AG09319 (cell line): ENCODE measurements at regions not wholly inside any gene's neighbourhood (a gene's known extent, or its start where the extent isn't known, plus 50 kb on each side); places are given as distances from the start of the nearest gene placed in this dataset.

Source experiments
- DNase-seq: peaks from one replicate; pipeline ENCODE4 v3.0.0-alpha.2; 2010; ENCODE audit warnings: low read depth; ENCODE audit errors: extremely low read depth
- TF ChIP-seq, protein P1 (sequence below): IDR thresholded peaks from 2 replicates; pipeline ENCODE4 v1.5.1; 2011; ENCODE audit warnings: low read depth, mild to moderate bottlenecking, inconsistent platforms, low read length, moderate library complexity

DNA sequence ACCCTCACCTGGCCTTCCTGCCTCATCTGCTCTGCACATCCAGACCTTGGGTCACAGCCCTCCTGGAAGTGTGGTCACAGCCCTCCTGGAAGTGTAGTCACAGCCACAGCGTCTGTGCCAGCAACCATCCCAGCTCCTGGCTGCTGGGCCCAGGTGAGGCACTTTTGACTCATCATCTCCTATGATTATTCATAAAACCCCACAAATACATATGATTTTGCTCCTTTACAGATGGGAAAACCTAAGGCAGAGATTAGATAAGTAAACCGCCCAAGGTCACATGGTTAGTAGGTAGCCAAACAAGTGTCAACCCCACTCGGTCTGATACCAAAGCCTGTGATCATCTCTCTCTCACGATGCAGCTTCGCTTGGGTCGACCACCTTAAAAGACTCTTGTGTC is 94.3 kb downstream of the PRLHR start:
- TF ChIP-seq, protein P1, sequence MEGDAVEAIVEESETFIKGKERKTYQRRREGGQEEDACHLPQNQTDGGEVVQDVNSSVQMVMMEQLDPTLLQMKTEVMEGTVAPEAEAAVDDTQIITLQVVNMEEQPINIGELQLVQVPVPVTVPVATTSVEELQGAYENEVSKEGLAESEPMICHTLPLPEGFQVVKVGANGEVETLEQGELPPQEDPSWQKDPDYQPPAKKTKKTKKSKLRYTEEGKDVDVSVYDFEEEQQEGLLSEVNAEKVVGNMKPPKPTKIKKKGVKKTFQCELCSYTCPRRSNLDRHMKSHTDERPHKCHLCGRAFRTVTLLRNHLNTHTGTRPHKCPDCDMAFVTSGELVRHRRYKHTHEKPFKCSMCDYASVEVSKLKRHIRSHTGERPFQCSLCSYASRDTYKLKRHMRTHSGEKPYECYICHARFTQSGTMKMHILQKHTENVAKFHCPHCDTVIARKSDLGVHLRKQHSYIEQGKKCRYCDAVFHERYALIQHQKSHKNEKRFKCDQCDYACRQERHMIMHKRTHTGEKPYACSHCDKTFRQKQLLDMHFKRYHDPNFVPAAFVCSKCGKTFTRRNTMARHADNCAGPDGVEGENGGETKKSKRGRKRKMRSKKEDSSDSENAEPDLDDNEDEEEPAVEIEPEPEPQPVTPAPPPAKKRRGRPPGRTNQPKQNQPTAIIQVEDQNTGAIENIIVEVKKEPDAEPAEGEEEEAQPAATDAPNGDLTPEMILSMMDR = no peak
- DNase-seq = no peak

DNA sequence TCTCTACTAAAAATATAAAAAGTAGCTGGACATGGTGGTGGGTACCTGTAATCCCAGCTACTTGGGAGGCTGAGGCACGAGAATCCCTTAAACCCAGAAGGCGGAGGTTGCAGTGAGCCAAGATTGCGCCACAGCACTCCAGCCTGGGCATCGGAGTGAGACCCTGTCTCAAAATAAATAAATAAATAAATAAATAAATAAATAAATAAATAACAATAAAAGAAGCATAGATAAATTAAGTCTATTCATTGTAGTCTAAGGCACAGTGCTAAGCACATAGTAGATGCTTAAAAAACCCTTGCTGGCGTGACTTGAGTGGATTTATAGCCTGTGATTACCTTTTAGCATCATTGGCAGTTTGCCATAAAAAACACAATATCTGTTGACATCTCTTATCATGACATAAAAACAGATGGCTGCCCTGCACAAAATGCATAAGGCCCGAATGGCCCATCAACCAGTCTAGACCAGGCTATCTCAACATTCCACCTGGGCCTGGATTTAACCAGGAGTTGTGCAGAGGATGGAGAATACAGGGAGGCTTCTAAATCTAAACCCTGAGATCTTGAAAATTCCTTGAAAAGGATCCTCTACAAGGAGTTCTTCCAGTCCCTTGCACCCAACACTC is 94.9 kb downstream of the PRLHR start:
- TF ChIP-seq, protein P1 = no peak
- DNase-seq = no peak

DNA sequence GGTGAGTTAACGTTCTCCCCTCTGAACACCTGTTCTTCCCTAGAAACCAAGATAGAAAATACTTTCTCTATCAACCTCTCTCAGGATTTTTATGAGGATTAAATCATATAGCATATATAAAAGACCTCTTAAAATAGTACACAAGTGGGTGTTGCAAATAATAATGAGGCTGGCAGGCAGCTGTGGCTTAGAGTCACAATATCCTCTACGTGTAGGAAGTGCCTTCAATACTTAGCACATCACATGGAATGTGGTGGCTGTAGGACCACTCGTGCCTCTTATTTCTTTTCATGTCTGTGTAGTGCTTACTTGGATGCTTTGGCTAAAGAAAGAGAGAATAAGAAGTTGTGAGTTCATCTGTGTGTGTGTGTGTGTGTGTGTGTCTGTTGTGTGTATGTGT is 96.3 kb downstream of the PRLHR start:
- TF ChIP-seq, protein P1 = no peak
- no peak for DNase-seq

DNA sequence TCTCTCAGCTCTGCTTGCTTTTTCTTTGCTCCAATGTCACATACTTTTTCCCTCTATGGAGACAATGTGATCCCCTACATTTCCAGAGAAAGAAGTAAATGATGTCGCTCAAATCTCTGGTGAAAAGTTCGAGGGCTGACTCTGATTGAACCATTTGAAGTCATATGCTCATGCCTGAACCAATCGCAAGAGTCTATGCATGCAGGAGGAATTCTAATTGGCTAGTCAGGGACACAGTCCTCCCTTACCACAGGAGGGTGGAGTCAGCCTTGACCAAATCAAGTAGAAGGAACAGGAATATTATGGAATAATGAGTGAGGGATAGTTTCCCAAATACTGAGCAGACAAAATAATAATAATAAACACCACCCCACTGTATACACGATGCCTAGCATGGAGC is 96.8 kb downstream of the PRLHR start:
- no peak for DNase-seq
- TF ChIP-seq, protein P1 = no peak

DNA sequence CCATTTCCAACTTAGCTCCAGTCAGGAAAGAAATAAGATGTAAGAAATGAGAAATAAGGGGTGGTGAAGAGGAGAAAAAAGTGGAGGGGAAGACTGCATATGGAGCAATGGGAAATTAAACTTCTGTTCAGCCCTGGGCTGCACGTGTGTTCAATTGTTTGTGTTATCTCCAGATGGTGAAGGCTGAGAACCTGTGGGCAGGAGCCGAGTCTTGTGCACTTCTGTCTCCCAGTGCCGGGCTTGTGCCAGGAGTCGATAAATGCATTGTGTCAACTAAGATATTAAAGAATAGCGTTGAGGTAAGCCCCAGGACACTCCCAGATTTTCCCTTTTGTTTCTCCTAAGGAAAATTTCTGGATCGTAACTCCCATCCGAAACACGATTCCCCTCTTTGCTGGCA is 98.2 kb downstream of the PRLHR start:
- TF ChIP-seq, protein P1 = no peak
- DNase-seq = no peak

DNA sequence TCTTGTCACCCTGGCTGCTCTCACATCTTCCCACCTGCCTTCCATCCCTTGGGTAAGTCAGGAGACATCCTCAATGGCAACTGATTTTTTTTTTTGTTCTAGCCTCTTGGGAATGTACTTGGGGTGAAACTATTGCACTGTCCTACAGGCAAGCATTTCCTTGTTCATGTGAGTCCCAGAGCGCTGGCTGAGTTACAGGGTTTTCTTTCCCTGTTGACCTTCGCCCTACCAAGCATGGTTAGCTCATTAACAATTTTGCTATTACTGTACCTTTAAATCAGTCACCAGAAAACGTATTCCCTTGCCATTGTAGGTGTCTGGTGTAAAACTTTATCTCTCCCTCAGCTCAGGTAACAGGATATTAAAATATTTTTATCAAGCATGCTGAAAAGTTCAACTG is 98.9 kb downstream of the PRLHR start:
- TF ChIP-seq, protein P1 = no peak
- DNase-seq = no peak

DNA sequence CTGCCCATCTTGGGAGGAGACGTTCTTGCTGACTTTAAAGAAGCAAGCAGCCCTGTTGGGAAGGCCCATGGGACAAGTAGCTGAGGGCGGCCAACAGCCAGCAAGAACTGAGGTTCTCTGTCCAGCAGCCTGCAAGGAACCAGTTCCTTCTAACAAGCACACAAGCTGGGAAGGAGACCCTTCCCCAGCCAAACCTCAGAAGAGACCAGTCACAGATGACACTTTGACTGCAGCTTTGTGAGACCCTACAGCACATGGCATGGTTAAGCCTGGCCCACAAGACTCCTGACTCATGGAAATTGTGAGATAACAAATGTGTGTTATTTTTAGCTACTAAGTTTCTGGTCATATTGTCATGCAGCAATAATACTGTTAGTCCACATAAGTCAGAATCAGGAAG is 99.9 kb downstream of the PRLHR start:
- DNase-seq = no peak
- TF ChIP-seq, protein P1 = no peak
